OCI-LY7 (cell line): ENCODE measurements at regions not wholly inside any gene's neighbourhood (a gene's known extent, or its start where the extent isn't known, plus 50 kb on each side); places are given as distances from the start of the nearest gene placed in this dataset.

Experiments used
- EZH2phosphoT487 ChIP-seq: fragments of 200-600 bp; sonication (generic); IDR thresholded peaks from 2 replicates; pipeline ENCODE4 v1.6.1; 2018; ENCODE audit warnings: low read depth, borderline replicate concordance, mild to moderate bottlenecking, mixed run types, antibody characterized with exemption, low read length, moderate library complexity, mixed read lengths
- TF ChIP-seq, protein P1 (sequence below): fragments of 200-600 bp; sonication (generic); conservative IDR thresholded peaks from 2 replicates; pipeline ENCODE4 v1.5.1; 2014; ENCODE audit warnings: mild to moderate bottlenecking, antibody characterized with exemption, low read length, moderate library complexity, mixed read lengths

DNA sequence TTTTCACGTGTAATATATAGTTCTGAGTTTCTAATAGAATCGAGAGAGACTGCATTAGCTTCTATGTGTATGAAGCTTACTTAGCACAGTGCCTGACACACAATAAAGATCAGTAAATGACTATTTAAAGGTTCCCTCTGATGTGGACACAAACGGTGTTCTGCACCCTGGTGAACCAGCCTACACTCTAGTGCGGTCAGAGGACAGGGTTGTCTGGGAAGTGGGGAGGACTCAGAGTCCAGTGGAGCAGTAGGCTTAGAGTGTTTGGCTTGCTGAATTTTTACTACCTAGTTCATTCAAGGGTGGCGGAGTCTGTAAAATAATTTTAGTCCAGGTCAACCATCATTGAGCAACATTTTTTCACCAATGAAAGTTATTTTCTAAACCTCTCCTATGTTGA lies 77.8 kb downstream of the DIPK2A start:
- TF ChIP-seq, protein P1, sequence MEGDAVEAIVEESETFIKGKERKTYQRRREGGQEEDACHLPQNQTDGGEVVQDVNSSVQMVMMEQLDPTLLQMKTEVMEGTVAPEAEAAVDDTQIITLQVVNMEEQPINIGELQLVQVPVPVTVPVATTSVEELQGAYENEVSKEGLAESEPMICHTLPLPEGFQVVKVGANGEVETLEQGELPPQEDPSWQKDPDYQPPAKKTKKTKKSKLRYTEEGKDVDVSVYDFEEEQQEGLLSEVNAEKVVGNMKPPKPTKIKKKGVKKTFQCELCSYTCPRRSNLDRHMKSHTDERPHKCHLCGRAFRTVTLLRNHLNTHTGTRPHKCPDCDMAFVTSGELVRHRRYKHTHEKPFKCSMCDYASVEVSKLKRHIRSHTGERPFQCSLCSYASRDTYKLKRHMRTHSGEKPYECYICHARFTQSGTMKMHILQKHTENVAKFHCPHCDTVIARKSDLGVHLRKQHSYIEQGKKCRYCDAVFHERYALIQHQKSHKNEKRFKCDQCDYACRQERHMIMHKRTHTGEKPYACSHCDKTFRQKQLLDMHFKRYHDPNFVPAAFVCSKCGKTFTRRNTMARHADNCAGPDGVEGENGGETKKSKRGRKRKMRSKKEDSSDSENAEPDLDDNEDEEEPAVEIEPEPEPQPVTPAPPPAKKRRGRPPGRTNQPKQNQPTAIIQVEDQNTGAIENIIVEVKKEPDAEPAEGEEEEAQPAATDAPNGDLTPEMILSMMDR = no peak
- no peak for TF ChIP-seq EZH2phosphoT487
